ENCODE measurements at regions not wholly inside any gene's neighbourhood (a gene's known extent, or its start where the extent isn't known, plus 50 kb on each side); places are given as distances from the start of the nearest gene placed in this dataset.

DNA sequence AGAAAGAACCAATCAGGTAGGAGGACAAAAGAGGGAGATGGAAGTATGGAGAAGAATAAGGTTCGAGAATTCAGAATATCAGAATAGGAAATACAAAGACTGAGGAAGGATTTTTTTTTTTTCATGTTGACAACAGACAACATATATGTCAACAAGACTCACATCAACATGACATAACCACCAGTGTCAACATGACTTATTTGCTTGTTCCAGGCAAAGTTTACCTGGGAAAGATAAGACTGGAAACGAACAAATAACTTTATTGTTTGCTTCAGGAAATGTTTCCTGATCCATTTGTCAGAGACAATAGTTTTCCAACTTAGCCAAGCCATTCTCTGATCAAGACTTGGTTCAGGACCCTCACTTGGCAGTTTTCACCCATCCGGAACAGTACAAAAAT, 321.9 kb upstream of the NETO1 start:
- Histone ChIP-seq H3K9ac (ENCODE audit: low read length) (no peak overlapping the region), H3K23ac (ENCODE audit: low read length) (no peak overlapping the region), H2AK5ac (ENCODE audit: low read length) (no peak overlapping the region), H3K36me3 (ENCODE audit: control insufficient read depth in 1 of 2, insufficient read depth in 2 of 2, low read length in 2 of 2) (no peaks in the 10 kb centered on the region), H4K12ac (ENCODE audit: low read depth, low read length) (no peak overlapping the region), H3K14ac (ENCODE audit: low read length) (no peak overlapping the region), H2BK5ac (ENCODE audit: low read depth, low read length, poor library complexity) (no peak overlapping the region), H3K79me1 (ENCODE audit: low read length) (no peaks in the 10 kb centered on the region), H3K4me3 (ENCODE audit: low read depth, low read length) (no peak overlapping the region), H4K91ac (ENCODE audit: low read depth, low read length) (no peak overlapping the region), H3K4me2 (ENCODE audit: low read length) (no peak overlapping the region), H3K79me2 (ENCODE audit: control insufficient read depth, insufficient read depth, low read length, poor library complexity) (no peaks in the 10 kb centered on the region), H2AFZ (ENCODE audit: insufficient read depth, low read length, poor library complexity) (no peak overlapping the region), H3K4ac (ENCODE audit: low read depth, low read length) (no peak overlapping the region), H3K4me1 (ENCODE audit: control insufficient read depth in 1 of 2, insufficient read depth in 2 of 2, low read length in 2 of 2) (no peaks in the 10 kb centered on the region), H3K27ac (ENCODE audit: low read depth, low read length) (no peak overlapping the region), H2BK120ac (ENCODE audit: insufficient read depth, low read length, poor library complexity) (no peak overlapping the region), H3K27me3 (ENCODE audit: insufficient read depth, low read length) (no peaks in the 10 kb centered on the region), H3K18ac (ENCODE audit: low read length) (no peak overlapping the region), H3K9me3 (ENCODE audit: insufficient read depth, low read depth, low read length) (no peaks in the 10 kb centered on the region), H2BK12ac (ENCODE audit: low read length) (no peak overlapping the region), H4K8ac (ENCODE audit: low read depth, low read length) (no peak overlapping the region)
- no CpG with 5 or more reads among the region's 3 CpGs for WGBS (ENCODE audit: extremely low coverage, insufficient coverage, insufficient read length)
- DNase-seq: no peak

DNA sequence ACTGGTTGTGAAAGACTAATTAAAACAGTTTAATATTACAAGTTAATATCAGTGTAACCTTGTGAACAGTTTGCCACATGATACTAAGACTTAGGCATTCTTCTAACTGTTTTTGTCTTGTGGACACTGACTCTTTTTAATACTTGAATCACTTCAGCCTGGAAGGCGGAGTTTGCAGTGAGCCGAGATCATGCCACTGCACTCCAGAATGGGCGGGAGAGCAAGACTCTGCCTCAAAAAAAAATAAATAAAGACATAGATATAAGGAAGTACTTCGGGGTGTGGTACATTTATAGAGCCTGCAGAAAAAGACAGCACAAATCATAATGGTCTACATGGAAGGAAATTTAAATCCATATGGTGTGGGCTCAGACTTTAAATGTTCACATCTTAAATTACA, 300.4 kb upstream of the NETO1 start:
- Histone ChIP-seq H3K79me2 (ENCODE audit: control insufficient read depth, insufficient read depth, low read length, poor library complexity) (no peaks in the 10 kb centered on the region), H3K4me2 (ENCODE audit: low read length) (no peak overlapping the region), H3K79me1 (ENCODE audit: low read length) (no peaks in the 10 kb centered on the region), H2BK5ac (ENCODE audit: low read depth, low read length, poor library complexity) (no peak overlapping the region), H2AFZ (ENCODE audit: insufficient read depth, low read length, poor library complexity) (no peak overlapping the region), H2AK5ac (ENCODE audit: low read length) (no peak overlapping the region), H3K9ac (ENCODE audit: low read length) (no peak overlapping the region), H3K23ac (ENCODE audit: low read length) (no peak overlapping the region), H3K9me3 (ENCODE audit: insufficient read depth, low read depth, low read length) (no peaks in the 10 kb centered on the region), H4K8ac (ENCODE audit: low read depth, low read length) (no peak overlapping the region), H3K36me3 (ENCODE audit: control insufficient read depth in 1 of 2, insufficient read depth in 2 of 2, low read length in 2 of 2) (no peaks in the 10 kb centered on the region), H3K27me3 (ENCODE audit: insufficient read depth, low read length) (no peaks in the 10 kb centered on the region), H2BK120ac (ENCODE audit: insufficient read depth, low read length, poor library complexity) (no peak overlapping the region), H3K4ac (ENCODE audit: low read depth, low read length) (no peak overlapping the region), H4K91ac (ENCODE audit: low read depth, low read length) (no peak overlapping the region), H3K4me1 (ENCODE audit: control insufficient read depth in 1 of 2, insufficient read depth in 2 of 2, low read length in 2 of 2) (no peaks in the 10 kb centered on the region), H2BK12ac (ENCODE audit: low read length) (no peak overlapping the region), H4K12ac (ENCODE audit: low read depth, low read length) (no peak overlapping the region), H3K18ac (ENCODE audit: low read length) (no peak overlapping the region), H3K27ac (ENCODE audit: low read depth, low read length) (no peak overlapping the region), H3K14ac (ENCODE audit: low read length) (no peak overlapping the region), H3K4me3 (ENCODE audit: low read depth, low read length) (no peak overlapping the region)
- no peak for DNase-seq
- no CpG with 5 or more reads among the region's 4 CpGs for WGBS (ENCODE audit: extremely low coverage, insufficient coverage, insufficient read length)

DNA sequence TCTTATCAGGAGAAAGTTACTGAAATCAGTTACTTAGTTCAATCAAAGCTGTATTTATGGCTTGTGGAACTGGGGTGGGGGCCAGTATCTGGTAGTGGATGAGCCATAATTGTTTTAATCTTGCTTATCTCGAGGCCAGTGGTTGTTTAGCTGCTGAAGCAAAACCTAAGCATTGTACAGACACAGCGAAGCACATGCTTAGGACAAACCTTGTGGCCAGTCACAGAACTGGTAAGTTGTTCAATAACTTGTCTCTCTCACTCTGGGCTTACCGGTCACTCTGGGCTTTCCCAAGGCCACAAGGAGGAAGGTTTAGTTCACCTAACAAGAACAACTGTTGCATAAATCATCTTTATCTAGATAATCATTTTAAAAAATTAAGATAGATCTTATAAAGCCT, 296.6 kb upstream of the NETO1 start:
- Histone ChIP-seq H3K9me3 (ENCODE audit: insufficient read depth, low read depth, low read length) (no peaks in the 10 kb centered on the region), H3K14ac (ENCODE audit: low read length) (no peak overlapping the region), H3K27ac (ENCODE audit: low read depth, low read length) (no peak overlapping the region), H3K23ac (ENCODE audit: low read length) (no peak overlapping the region), H4K8ac (ENCODE audit: low read depth, low read length) (no peak overlapping the region), H3K36me3 (ENCODE audit: control insufficient read depth in 1 of 2, insufficient read depth in 2 of 2, low read length in 2 of 2) (no peaks in the 10 kb centered on the region), H2BK120ac (ENCODE audit: insufficient read depth, low read length, poor library complexity) (no peak overlapping the region), H2BK5ac (ENCODE audit: low read depth, low read length, poor library complexity) (no peak overlapping the region), H3K4me3 (ENCODE audit: low read depth, low read length) (no peak overlapping the region), H2BK12ac (ENCODE audit: low read length) (no peak overlapping the region), H3K4me2 (ENCODE audit: low read length) (no peak overlapping the region), H3K4me1 (ENCODE audit: control insufficient read depth in 1 of 2, insufficient read depth in 2 of 2, low read length in 2 of 2) (no peaks in the 10 kb centered on the region), H2AK5ac (ENCODE audit: low read length) (no peak overlapping the region), H3K79me2 (ENCODE audit: control insufficient read depth, insufficient read depth, low read length, poor library complexity) (no peaks in the 10 kb centered on the region), H4K12ac (ENCODE audit: low read depth, low read length) (no peak overlapping the region), H2AFZ (ENCODE audit: insufficient read depth, low read length, poor library complexity) (no peak overlapping the region), H3K79me1 (ENCODE audit: low read length) (no peaks in the 10 kb centered on the region), H3K27me3 (ENCODE audit: insufficient read depth, low read length) (no peaks in the 10 kb centered on the region), H3K9ac (ENCODE audit: low read length) (no peak overlapping the region), H4K91ac (ENCODE audit: low read depth, low read length) (no peak overlapping the region), H3K18ac (ENCODE audit: low read length) (no peak overlapping the region), H3K4ac (ENCODE audit: low read depth, low read length) (no peak overlapping the region)
- WGBS (ENCODE audit: extremely low coverage, insufficient coverage, insufficient read length): no CpG with 5 or more reads among the region's 3 CpGs
- no peak for DNase-seq

DNA sequence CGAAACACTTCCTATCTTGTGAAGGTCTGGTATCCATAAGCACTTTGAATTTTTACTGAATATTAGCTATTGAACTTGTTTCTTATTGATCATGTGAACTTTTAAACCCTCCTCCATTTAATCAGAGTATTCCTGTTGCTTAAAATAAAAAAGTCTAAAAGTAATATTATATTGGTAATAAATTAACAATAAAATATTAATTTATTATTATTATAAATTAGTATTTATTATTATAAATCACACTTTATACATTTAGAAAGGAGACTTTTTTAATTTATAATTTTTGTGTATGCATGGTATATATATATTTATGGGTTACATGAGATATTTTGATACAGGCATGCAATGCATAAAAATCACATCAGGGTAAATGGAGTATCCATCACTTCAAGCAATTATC, 295.4 kb upstream of the NETO1 start:
- H3K4ac ChIP-seq (ENCODE audit: low read depth, low read length): no peak overlapping the region
- H3K36me3 ChIP-seq (ENCODE audit: control insufficient read depth in 1 of 2, insufficient read depth in 2 of 2, low read length in 2 of 2): no peaks in the 10 kb centered on the region
- H3K27me3 ChIP-seq (ENCODE audit: insufficient read depth, low read length): no peaks in the 10 kb centered on the region
- H4K12ac ChIP-seq (ENCODE audit: low read depth, low read length): no peak overlapping the region
- H3K4me2 ChIP-seq (ENCODE audit: low read length): no peak overlapping the region
- H3K23ac ChIP-seq (ENCODE audit: low read length): no peak overlapping the region
- no peaks in the 10 kb centered on the region for H3K4me1 ChIP-seq (ENCODE audit: control insufficient read depth in 1 of 2, insufficient read depth in 2 of 2, low read length in 2 of 2)
- H4K8ac ChIP-seq (ENCODE audit: low read depth, low read length): no peak overlapping the region
- H2BK12ac ChIP-seq (ENCODE audit: low read length): no peak overlapping the region
- H3K9me3 ChIP-seq (ENCODE audit: insufficient read depth, low read depth, low read length): no peaks in the 10 kb centered on the region
- no peak overlapping the region for H3K4me3 ChIP-seq (ENCODE audit: low read depth, low read length)
- H3K18ac ChIP-seq (ENCODE audit: low read length): no peak overlapping the region
- H2BK5ac ChIP-seq (ENCODE audit: low read depth, low read length, poor library complexity): no peak overlapping the region
- H3K9ac ChIP-seq (ENCODE audit: low read length): no peak overlapping the region
- no peak overlapping the region for H3K14ac ChIP-seq (ENCODE audit: low read length)
- no peaks in the 10 kb centered on the region for H3K79me2 ChIP-seq (ENCODE audit: control insufficient read depth, insufficient read depth, low read length, poor library complexity)
- no peak overlapping the region for H2AFZ ChIP-seq (ENCODE audit: insufficient read depth, low read length, poor library complexity)
- no peaks in the 10 kb centered on the region for H3K79me1 ChIP-seq (ENCODE audit: low read length)
- no CpG with 5 or more reads among the region's 1 CpG for WGBS (ENCODE audit: extremely low coverage, insufficient coverage, insufficient read length)
- H4K91ac ChIP-seq (ENCODE audit: low read depth, low read length): no peak overlapping the region
- H2BK120ac ChIP-seq (ENCODE audit: insufficient read depth, low read length, poor library complexity): no peak overlapping the region
- H2AK5ac ChIP-seq (ENCODE audit: low read length): no peak overlapping the region
- no peak for DNase-seq
- H3K27ac ChIP-seq (ENCODE audit: low read depth, low read length): no peak overlapping the region

DNA sequence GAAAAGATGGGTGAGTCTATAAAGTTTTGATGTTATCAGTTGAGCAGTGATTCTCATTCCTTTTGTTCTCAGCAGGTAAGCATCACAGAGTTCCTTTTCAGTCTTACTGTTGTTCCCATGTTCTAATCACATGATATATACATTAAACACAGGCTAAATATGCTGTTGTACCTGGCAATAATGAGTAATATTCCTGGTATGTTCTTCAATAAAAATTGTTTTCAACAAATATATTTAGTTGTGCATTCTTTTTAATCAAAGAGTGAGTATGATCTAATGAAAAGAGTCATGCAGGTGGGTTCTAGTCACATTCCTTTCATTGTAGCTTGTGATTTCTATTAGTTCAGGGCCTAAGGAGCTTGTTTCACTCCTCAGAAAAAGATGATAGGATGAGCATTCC, 288.3 kb upstream of the NETO1 start:
- Histone ChIP-seq H2BK12ac (ENCODE audit: low read length) (no peak overlapping the region), H3K18ac (ENCODE audit: low read length) (no peak overlapping the region), H4K8ac (ENCODE audit: low read depth, low read length) (no peak overlapping the region), H3K4me1 (ENCODE audit: control insufficient read depth in 1 of 2, insufficient read depth in 2 of 2, low read length in 2 of 2) (no peaks in the 10 kb centered on the region), H3K14ac (ENCODE audit: low read length) (no peak overlapping the region), H3K4me2 (ENCODE audit: low read length) (no peak overlapping the region), H3K36me3 (ENCODE audit: control insufficient read depth in 1 of 2, insufficient read depth in 2 of 2, low read length in 2 of 2) (no peaks in the 10 kb centered on the region), H3K9ac (ENCODE audit: low read length) (no peak overlapping the region), H4K91ac (ENCODE audit: low read depth, low read length) (no peak overlapping the region), H2AFZ (ENCODE audit: insufficient read depth, low read length, poor library complexity) (no peak overlapping the region), H2BK5ac (ENCODE audit: low read depth, low read length, poor library complexity) (no peak overlapping the region), H3K4ac (ENCODE audit: low read depth, low read length) (no peak overlapping the region), H2AK5ac (ENCODE audit: low read length) (no peak overlapping the region), H3K23ac (ENCODE audit: low read length) (no peak overlapping the region), H3K9me3 (ENCODE audit: insufficient read depth, low read depth, low read length) (no peaks in the 10 kb centered on the region), H2BK120ac (ENCODE audit: insufficient read depth, low read length, poor library complexity) (no peak overlapping the region), H4K12ac (ENCODE audit: low read depth, low read length) (no peak overlapping the region), H3K79me2 (ENCODE audit: control insufficient read depth, insufficient read depth, low read length, poor library complexity) (no peaks in the 10 kb centered on the region), H3K27ac (ENCODE audit: low read depth, low read length) (no peak overlapping the region), H3K79me1 (ENCODE audit: low read length) (no peaks in the 10 kb centered on the region), H3K27me3 (ENCODE audit: insufficient read depth, low read length) (no peaks in the 10 kb centered on the region), H3K4me3 (ENCODE audit: low read depth, low read length) (no peak overlapping the region)
- no peak for DNase-seq

Measured in trophoblast cell (in vitro differentiated cells and primary cell).